Sigmoid colon (tissue), 6 donors: ENCODE measurements at regions not wholly inside any gene's neighbourhood (a gene's known extent, or its start where the extent isn't known, plus 50 kb on each side); places are given as distances from the start of the nearest gene placed in this dataset.
"Not testable (repeated sequence)": the region's sequence is repeated elsewhere in the genome, so short reads cannot be mapped to it uniquely, and the experiment has no call there.

Experiments used
- DNase-seq: peaks from one replicate; pipeline ENCODE4 v3.0.0-alpha.2; 2019
- H3K27ac ChIP-seq, 4 donors: fragments of 200-600 bp; sonication (generic); one replicate each; pipeline ENCODE4 v1.5.1; 2016 to 2019; ENCODE audit warnings: mild to moderate bottlenecking in 1 of 4
- H3K27me3 ChIP-seq, 3 donors: fragments of 200-600 bp; sonication (generic); one replicate each; pipeline ENCODE4 v1.5.1; 2019; ENCODE audit warnings: mild to moderate bottlenecking in 1 of 3
- H3K36me3 ChIP-seq, 4 donors: fragments of 200-600 bp; sonication (generic); one replicate each; pipeline ENCODE4 v1.5.1; 2016 to 2019
- H3K4me1 ChIP-seq, 4 donors: fragments of 200-600 bp; sonication (generic); one replicate each; pipeline ENCODE4 v1.5.1; 2017 to 2019
- H3K4me3 ChIP-seq, 4 donors: fragments of 200-600 bp; sonication (generic); one replicate each; pipeline ENCODE4 v1.5.1; 2017 to 2019; ENCODE audit warnings: mild to moderate bottlenecking in 2 of 4, moderate library complexity in 1 of 4
- H3K9me3 ChIP-seq, 4 donors: fragments of 200-600 bp in 3 of 4; sonication (generic) in 3 of 4; one replicate each; pipeline versions ENCODE4 v1.5.1 to v1.6.1; 2013 to 2019
- EP300 ChIP-seq, 4 donors: sonication (generic); formaldehyde crosslinking; IDR thresholded peaks; one replicate each; pipeline ENCODE4 v1.6.1; 2017; ENCODE audit warnings: antibody characterized with exemption in 4 of 4
- POLR2A ChIP-seq, 2 donors: fragments of 450-650 bp; IDR thresholded peaks; one replicate each; pipeline ENCODE4 v1.6.1; 2016; ENCODE audit warnings: antibody characterized with exemption in 2 of 2, mild to moderate bottlenecking in 2 of 2, moderate library complexity in 2 of 2
- POLR2AphosphoS5 ChIP-seq, 4 donors: sonication (generic); formaldehyde crosslinking; IDR thresholded peaks; one replicate each; pipeline ENCODE4 v1.6.1; 2017; ENCODE audit warnings: antibody characterized with exemption in 4 of 4
- WGBS, 2 donors: extraction: QIAGEN DNeasy Blood & Tissue Kit; methylation state at CpG; one replicate each; pipeline ENCODE4 v1.1.7; 2013; 5-methylcytosine and 5-hydroxymethylcytosine counted together
- intact Hi-C: fragments of 100-400 bp; cut with DNase I; formaldehyde crosslinking; loops from one replicate; pipeline ENCODE4 v1.15.1; 2023
- TF ChIP-seq, protein P1 (sequence below), 4 experiments: fragments of 450-650 bp in 3 of 4; fragments of 200-600 bp in 1 of 4; IDR thresholded peaks; one replicate each; pipeline ENCODE4 v1.5.1; 2016 to 2019; ENCODE audit warnings: antibody characterized with exemption in 4 of 4, mild to moderate bottlenecking in 3 of 4, moderate library complexity in 2 of 4
- donor health status: healthy with polysubstance abuse.
- donor health status: healthy.

DNA sequence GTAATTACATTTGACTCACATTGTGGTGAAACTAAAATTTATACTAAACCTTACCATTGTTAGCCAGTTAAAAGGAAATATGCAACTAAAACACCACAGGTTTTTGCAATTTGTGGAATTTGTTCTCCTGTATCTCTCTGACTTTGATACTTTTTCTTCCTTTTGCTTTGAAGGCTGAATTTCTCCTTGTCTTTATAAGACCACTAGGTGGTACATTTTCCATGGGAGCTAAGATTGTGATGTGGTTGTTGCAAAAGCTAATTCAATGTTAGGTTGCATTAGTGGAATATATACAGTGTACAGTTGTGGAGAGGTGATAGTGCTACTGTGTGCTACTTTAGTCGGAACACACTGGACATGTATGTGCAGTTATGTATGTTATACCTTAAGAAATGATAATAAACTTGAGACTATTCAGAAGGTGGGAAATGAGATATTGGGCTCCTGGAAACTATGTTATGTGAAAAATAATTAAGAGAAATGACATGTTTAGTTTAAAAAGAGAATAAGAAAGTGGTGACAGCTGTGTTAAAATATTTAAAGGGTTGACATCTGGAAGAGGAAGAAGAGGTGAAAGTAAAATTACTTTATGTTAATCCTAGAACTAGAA is 70.3 kb downstream of the ARL9 start:
- WGBS, 2 donors, result 46 to 57% methylated on average over 1 of the region's 1 CpG
- peaks cover 0 to 11% (median 5%) of the 10 kb centered on the region in 4 donors for H3K4me1 ChIP-seq
- H3K4me3 ChIP-seq, result no peak overlapping the region
- intact Hi-C loops, result loop anchor here (1.0 to 2.0 kb wide), 2 partner anchors 81 to 224 kb away; no protein-coding TSS in a partner anchor
- peak overlapping the region in 2 of 4 donors; percentile 43 to 53 for H3K27ac ChIP-seq
- H3K36me3 ChIP-seq, result no peaks in the 10 kb centered on the region
- no peaks in the 10 kb centered on the region for H3K9me3 ChIP-seq
- H3K27me3 ChIP-seq, result no peaks in the 10 kb centered on the region
- TF ChIP-seq POLR2A (IDR thresholded peaks at IDR 0.05) (no peak), EP300 (IDR thresholded peaks at IDR 0.05) (no peak), POLR2AphosphoS5 (IDR thresholded peaks at IDR 0.05) (no peak)
- TF ChIP-seq, protein P1, sequence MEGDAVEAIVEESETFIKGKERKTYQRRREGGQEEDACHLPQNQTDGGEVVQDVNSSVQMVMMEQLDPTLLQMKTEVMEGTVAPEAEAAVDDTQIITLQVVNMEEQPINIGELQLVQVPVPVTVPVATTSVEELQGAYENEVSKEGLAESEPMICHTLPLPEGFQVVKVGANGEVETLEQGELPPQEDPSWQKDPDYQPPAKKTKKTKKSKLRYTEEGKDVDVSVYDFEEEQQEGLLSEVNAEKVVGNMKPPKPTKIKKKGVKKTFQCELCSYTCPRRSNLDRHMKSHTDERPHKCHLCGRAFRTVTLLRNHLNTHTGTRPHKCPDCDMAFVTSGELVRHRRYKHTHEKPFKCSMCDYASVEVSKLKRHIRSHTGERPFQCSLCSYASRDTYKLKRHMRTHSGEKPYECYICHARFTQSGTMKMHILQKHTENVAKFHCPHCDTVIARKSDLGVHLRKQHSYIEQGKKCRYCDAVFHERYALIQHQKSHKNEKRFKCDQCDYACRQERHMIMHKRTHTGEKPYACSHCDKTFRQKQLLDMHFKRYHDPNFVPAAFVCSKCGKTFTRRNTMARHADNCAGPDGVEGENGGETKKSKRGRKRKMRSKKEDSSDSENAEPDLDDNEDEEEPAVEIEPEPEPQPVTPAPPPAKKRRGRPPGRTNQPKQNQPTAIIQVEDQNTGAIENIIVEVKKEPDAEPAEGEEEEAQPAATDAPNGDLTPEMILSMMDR (IDR thresholded peaks at IDR 0.05), result peak; percentile 42 to 72 (median 64)
- DNase-seq, result no peak

GRCh38 chr4:56592417-56592816 is 86.8 kb downstream of the ARL9 start:
- H3K4me1 ChIP-seq, H3K27me3 ChIP-seq, H3K27ac ChIP-seq, H3K4me3 ChIP-seq, DNase-seq, H3K9me3 ChIP-seq, intact Hi-C loops, H3K36me3 ChIP-seq: not testable (repeated sequence)
- 68 to 73% methylated on average over 41 of the region's 41 CpGs for WGBS, 2 donors
